Right forelimb (tissue), 1 donor: ENCODE measurements at regions not wholly inside any gene's neighbourhood (a gene's known extent, or its start where the extent isn't known, plus 50 kb on each side); places are given as distances from the start of the nearest gene placed in this dataset.
A peak's percentile ranks its signal among the peaks of the same experiment; 100 is the strongest.
"Not testable (repeated sequence)": the region's sequence is repeated elsewhere in the genome, so short reads cannot be mapped to it uniquely, and the experiment has no call there.

ENCODE experiments used
- DNase-seq: peaks from one replicate; pipeline ENCODE4 v3.0.0-alpha.2; 2018

DNA sequence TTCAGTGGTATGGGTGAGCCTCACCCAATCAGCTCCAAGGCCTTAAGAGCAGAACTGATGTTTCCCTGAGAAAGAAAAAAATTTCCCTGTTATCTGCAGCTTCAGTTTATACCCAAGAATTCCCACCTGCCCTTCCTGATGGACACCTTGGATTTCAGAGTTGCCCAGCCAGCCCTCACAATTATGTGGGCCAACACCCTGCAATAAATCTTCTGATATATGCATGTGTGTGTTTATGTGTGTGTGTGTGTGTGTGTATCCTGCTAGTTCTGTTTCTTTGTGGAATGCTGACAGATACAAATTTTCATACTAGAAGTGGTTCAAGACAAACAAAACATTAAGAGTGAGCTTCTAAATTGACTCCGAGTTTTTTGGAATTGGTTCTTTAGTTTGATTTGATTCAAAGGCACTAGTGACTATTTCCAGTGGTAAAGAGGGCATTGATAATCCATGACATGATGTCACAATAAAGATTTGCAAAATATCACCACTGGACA lies 246.6 kb upstream of the BTBD3 start:
- no peak for DNase-seq

DNA sequence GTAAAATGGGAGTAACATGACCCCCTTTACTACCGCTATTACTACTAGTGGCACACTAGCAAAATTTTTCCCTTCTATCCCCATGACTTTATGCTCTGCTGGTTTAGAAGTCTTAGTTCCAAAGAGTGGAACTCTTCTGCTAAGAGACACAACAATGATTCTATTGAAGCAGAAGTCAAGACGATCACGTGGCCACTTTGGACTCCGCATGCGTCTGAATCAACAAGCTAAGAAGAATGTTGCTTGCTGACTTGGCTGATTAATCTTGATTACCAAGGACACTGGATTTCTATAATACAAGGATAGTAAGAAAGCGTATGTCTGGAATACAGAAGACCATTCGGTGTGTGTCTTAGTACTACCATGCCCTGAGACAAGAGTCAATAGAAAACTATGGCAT lies 244.7 kb upstream of the BTBD3 start:
- no peak for DNase-seq

DNA sequence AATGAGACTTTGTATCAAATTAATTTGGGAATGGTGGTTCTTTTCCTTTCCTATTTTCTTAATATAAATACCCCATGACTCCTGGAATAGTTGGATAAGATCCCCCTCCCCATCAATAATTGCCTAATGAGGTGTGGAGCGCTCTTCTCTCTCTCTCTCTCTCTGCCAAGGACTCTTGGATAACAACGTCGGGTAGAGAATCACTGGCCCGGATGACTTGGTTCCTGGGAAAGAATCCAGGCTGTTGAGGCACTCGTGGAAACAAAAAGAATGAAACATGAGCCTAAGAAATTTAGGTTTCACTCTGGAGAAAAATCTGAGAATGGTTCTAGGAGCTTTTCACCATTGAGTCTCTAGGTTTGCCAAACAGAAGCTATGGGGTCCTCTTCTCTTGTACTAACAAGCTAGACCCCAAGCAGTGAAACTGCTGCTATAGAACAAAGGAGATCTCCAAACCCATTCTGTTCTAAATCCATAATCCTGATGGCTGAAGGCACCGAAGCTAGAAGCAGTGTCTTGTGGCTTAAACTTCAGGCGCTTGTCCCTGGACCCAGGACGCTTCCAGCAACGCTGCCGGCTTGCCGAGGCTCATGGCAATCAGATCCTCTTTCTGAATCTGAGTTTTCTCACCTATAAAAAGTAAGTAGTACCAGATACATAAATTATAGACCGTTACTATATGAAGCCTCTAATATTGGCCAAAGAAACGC lies 241.6 kb upstream of the BTBD3 start:
- no peak for DNase-seq

DNA sequence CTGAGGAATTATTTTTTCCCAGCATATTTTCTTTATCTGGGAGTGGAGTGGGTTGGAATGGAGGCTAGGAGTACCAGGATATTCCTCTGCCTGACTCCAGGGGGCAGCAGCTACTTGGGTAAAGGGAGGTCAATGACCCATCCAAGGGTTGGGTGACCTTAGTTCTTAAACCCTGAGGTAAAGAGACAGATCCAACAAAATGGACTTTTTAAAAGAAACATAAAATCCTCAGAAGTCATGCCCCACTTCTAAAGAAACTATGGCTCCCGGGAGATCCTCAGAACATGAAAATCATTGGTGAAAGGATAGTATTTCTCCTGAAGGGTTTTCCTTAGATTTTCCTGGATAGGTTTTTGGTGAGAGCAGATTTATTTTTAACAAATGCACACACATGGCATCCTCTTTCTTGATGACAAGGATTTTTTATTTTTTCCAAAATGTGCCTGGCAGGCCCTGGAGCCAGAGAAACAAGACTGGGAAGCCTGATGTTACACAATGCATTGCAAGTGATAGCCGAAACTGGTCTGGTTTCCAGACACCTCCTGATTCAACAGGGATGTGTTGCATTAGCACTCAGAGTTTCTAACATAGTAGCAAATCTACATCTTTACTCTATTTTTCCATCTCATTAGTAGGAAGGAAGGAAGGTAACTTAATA lies 240.9 kb upstream of the BTBD3 start:
- peak; percentile 63 for DNase-seq

DNA sequence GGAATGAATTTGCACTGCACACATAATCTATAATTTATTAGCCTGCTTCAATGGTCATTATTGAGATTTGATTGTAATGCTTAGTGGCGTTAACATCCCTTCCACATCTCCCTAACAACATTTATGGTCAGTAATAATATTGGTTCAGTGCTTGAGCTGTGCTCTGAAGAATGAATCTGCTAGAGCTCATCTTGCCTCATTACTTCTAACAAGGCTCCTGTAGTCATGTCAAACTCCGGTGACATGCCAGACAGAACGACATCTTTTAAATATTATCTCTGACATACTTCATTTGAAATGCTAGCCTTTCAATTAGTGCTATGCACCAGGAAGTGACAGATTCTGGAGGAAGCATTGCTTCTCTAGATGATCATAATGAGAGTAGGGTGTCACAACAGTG lies 240.3 kb upstream of the BTBD3 start:
- DNase-seq: no peak

DNA sequence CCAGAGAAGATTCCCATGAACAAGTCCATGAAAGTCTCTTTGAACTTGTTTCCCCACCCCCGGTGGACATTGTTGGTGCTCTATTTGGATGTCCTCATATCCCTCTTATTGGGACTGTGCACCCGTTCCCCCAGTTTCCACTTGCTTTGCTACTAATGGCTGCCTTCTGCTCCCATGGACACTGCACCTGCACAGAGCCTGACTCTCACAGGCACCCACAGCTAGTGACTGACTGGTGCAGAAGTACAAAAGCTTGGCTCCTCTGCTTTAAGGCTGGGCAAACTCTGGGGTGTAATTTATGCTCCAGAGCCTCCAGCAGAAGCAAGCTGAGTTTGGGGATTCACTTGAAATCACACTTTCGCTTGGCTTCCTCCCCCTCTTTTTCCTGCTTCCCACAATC lies 239.9 kb upstream of the BTBD3 start:
- no peak for DNase-seq

DNA sequence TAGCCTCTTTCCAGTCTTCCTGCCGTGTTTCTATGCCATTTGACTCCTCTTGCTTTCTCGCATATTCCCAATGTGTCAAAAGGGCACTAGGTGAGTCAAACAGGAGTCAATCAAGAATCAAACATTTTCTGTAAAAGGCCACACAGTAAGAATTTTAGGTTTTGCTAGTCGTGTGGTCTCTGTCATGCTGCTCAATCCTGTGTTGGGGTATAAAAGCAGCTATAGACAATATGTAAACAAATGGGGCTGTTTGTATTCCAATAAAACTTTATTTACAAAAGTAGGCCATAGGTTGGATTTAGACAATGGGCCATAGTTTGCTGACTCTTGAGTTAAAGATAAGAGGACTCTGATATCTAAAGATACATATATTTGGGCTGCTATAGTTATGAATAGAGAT lies 235.4 kb upstream of the BTBD3 start:
- DNase-seq: no peak

DNA sequence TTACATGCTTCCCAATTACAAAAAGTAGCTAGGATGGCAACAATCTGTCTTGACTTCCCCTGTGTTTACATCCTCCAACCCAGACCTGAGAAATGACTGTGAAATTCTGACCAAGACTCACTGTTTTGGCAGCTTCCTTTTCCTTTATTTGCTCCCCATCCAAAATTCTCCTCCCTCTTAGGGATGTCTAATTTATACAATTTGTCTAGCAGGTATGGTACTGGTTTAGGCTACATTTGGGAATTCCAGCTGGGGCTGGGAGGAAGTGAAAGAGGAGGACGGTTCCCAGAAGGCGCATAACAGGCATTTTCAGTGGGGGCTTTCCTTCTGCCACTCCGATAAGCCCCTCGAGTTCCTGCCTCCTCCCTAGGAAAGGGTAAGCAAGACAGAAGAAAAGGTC lies 231.5 kb upstream of the BTBD3 start:
- DNase-seq: no peak

DNA sequence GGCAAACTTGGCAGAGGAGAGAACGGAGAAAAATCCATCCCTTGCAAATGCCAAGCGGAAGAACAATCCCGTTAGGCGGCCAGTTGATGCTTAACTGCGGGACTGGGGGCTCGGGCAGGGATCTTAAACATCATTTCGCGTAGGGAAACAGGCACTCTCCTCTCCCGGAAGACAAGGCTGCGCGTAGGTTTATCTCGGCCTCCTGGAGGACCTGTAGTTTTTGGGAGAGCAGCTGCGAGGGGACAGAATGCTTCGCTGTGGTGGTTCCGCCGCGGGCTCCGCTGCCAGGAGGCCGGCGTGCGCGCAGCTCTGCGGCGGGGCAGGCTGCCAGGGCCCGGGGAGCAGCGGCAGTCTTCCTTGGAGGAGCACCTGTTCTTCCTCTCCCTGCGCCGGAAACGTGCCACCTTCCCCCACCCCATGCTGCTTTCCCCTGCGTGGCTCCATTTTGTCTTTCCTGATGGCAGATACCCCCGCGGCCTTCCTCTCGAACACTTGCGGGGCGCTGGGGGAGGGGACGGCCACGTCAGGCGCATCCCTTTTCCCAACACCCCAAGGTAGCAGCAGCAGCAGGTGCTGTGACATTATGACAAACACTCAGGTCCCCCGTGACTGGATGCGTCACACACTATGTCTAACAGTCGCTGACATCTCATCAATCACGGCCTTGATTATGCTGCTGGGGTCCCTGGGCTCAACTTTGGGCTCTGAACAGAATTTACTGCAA lies 230.7 kb upstream of the BTBD3 start:
- DNase-seq: peak; percentile 74

DNA sequence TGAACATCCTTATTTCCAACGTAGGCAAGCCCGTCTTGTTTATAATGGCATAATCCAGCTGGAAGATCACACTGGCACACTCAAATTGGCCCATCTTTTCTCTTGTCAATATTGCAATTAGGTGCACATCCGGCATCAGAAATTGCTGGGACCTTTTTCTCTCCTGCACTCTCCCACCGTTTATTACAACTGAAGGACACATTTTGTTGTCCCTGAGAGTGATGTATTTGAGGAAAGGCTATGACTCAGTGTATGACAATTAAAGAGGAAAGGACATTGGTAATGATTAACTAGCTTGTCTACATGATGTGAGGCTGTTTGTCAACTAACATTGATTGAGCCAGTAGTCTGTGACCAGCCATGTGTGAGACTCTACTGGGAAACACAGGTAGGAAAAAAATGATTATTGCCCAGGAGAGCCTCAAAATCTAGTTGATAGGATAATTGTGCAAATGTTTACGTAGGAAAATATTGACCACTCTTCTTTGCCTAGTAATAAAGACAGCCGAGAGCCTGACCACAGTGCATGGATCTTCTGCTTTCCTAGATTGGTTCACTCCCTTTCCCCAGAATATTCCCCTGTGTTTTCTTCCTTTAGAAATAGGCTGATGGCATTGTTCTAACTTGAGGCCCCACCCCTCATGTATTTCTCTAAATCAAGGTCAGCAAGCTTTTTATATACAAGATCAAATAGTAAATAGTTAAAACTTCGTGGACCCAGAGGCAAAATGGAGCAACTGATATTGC lies 230.0 kb upstream of the BTBD3 start:
- DNase-seq: no peak

DNA sequence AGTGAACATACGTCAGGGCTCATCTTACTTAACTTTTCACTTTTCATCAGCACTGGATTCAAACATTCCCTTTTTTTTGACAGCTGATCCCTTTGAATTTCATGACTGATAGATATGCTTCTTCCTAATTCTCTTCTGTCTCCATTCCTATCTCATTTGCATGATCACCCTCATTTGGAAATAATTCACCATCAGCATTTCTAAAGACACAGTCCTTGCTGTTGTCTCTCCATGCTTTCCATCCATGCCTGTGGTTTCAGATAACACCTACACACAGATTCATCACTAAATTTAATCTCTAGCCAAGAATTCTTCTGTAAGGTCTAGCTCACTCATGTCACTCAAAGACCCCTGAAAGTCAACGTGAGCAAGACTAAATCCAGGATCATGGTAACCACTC lies 228.4 kb upstream of the BTBD3 start:
- DNase-seq: no peak

DNA sequence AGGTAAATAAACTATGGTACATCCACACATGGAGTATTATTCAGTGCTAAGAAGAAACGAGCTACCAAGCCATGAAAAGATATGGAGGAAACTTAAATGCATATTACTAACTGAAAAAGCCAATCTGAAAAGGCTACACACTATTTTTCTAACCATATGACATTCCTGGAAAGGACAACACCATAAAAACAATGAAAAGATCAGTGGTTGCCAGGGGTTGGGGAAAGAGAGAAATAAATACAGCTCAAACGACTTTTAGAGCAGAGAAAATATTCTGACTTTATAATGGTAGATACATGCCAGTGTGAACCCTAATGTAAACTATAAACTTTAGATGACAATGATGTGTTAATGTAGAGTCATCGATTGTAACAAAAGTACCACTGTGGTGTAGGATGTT lies 225.9 kb upstream of the BTBD3 start:
- no peak for DNase-seq

DNA sequence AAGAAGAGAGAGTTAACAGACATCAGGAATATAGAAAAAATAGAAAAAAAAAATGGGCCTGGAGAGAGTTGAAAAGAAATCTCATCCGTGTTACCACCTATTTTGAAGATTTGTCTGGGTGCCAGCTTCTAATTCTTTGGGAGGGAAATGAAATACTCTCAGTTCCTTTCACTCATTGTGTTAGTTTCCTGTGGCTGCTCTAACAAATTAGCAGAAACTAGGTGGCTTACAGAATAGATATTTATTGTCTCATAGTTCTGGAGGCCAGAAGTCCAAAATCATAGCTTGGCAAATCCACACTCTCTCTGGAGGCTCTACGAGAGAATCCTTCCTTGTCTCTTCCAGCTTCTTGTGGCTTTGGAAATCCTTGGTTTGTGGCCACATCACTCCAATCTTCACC lies 225.1 kb upstream of the BTBD3 start:
- DNase-seq: no peak

DNA sequence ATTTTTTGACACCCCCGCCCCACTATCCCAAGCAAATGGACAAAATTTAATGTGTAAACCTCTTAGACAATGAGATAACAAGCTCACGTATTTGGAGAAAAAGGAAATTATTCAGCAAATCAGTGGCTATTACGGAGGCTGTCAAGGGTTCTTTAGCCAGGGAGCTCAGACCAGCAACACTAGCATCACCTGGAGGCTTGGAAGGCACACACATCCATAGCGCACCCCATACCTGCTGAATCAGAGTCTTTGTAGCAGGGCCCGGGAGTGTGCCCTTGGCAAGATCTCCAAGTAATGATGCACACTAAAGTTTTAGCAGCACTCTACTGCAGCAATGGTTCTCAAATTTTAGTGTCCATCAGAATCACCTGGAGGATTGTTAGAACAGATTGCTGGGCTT lies 223.2 kb upstream of the BTBD3 start:
- DNase-seq: no peak

DNA sequence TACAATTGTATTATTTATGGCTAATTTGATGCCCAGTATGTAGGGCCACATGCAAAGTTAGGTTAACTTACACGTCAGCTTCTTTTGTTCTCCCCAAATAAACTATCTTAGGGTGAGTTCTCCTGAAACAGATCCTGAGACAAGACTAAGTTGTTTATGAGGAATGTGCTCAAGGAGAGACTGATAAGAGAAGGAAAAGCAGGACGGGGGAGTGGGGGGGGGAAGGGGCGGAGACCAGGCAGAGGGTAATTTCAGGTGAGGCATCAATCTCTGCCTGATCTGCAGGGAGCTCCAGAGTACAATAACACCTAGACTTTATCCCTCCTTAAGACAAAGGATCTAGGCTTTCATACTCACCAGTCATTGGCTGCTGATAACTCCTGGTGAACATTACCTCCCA lies 220.6 kb upstream of the BTBD3 start:
- no peak for DNase-seq

DNA sequence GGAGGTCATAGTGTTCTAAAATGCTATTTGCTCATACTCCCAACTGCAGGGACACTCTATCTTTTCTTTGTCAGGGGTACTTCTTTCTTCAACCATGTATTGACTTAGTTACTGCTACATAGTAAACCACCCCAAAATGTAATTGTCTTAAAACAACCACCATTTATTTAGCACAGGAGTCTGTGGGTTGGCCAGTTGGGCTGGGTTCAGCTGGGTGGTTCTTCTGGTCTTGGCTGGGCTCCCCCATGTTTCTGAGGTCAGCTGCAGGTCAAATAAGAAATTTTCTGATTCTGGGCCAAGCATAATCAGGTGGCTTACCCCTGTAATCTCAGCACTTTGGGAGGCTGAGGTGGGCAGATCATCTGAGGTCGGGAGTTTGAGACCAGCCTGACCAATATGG lies 220.0 kb upstream of the BTBD3 start:
- DNase-seq: no peak

DNA sequence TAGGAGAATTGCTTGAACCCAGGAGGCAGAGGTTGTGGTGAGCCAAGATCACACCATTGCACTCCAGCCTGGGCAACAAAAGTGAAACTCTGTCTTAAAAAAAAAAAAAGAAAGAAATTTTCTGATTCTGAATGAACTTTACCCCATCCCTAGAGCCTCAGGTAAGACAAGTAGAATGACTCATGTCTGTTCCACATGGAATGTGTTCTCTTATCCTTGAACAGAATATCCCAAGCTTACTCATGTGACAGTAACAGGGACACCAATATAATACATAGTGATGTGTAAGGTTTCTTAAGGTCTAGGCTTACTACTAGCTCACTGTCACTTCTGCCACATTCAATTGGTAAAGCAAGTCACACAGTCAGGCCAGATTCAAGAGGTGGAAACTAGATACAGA lies 219.6 kb upstream of the BTBD3 start:
- no peak for DNase-seq

DNA sequence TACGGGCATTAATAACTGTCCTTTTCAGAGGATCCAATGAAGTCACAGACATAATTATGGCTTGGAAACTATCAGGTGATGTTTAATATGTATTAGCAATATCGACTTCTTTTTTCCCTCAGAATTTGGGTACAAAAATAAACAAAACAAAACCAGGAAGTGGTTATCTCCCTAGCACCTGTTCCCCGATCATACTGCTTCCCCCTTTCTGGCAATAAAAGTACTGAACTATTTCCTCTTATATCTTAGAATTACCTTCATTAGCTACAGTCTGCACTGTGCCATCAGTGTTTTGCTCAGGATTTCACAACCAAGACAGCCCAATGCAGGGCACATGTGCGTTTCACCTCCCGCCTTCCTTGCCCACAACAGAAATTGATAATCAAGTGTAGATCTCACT lies 216.9 kb upstream of the BTBD3 start:
- DNase-seq: no peak

DNA sequence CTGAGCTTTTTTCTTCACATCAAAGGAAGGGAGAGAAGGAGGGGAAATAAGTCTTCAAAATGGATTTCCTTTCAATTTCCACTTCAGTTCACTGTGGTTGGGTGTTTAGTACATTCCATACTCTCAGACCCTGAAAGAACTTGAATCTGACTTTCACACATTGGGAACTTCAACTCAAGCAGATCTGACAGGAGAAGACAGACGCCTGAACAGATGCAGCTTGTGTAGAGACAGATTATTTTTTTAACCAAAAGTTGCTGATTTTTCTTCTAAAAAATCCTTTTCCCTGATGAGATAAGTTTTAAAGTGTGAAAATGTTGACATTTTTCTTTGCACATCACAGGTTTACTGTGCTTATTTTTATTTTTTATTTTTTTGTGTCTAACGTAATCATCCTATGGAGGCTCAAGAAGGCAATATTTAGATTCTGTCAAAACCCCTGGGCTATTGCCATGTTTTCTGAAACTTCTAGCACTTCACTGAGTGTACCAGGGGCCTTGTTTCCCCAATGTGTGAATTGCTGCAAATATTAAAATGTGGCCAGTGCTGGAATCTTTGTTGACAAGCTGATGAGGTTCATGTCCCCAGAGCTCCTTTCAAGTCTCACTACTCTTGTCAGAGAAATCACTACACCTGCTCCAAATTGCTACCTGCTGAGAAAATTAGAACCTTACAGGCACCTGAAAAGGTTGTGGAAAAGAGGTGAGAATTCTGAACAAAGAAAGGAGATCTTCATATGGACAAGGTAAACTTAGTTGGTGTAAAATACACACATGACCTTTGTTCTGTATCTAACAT lies 214.8 kb upstream of the BTBD3 start:
- DNase-seq: no peak

DNA sequence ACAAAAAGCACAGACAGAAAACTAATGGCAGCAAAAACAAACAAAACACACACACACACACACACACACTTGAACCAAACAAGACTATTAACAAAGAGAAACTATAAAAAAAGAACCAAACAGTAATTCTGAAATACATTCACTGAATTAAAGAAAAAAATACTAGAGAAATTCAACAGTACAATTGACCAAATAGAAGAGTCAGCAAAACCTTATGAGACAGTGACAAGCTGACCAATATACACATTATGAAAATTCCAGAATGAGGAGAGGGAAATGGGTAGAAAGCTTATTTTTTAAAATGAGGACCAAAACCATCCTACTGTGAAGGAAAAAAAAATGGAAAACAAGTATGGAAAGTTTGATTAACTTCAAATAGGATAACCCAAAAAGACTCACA lies 212.2 kb upstream of the BTBD3 start:
- no peak for DNase-seq

DNA sequence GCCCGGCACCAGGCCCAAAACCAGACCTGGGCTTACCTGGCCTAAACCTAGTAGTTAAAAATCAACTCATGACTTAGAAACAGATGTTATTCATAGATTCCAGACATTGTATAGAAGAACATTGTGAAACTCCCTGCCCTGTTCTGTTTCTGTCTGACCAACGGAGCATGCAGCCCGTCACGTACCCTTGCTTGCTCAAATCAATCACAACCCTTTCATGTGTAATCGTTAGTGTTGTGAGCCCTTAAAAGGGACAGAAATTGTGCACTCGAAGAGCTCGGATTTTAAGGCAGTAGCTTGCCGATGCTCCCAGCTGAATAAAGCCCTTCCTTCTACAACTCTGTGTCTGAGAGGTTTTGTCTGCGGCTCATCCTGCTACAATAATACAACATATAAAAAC lies 209.5 kb upstream of the BTBD3 start:
- not testable (repeated sequence) for DNase-seq

DNA sequence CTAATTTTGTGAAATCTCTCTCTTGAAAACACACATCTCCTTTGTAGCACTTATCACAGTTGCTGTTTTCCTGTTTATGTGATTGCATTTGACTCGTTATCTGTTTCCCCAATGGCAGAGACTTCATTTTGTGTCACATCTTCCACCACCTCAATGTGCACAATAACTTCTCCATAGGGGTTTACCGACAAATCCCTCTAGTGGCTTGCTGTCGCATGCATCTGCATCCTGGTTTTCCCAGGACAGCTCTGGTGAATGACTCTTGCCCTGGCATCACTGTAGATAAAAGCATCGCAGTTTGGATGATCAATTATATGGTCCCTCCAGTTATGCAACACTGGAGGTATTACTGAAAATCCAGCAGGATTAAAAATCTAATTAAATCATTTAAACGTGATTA lies 206.5 kb upstream of the BTBD3 start:
- no peak for DNase-seq
